Uterus (tissue), 3 donors: ENCODE measurements at regions not wholly inside any gene's neighbourhood (a gene's known extent, or its start where the extent isn't known, plus 50 kb on each side); places are given as distances from the start of the nearest gene placed in this dataset.

ENCODE experiments used
- DNase-seq, 2 donors: peaks; one replicate each; pipeline ENCODE4 v3.0.0-alpha.2; 2019 to 2020
- H3K27ac ChIP-seq, 2 donors: fragments of 200-600 bp; sonication (generic); 1 replicate in 1 of 2; 2 replicates in 1 of 2; pipeline ENCODE4 v1.5.1; 2016 to 2018
- H3K27me3 ChIP-seq, 2 donors: fragments of 200-600 bp; sonication (generic); one replicate each; pipeline ENCODE4 v1.5.1; 2018 to 2019; ENCODE audit warnings: control low read depth in 1 of 2
- H3K36me3 ChIP-seq, 2 donors: fragments of 200-600 bp; sonication (generic); one replicate each; pipeline ENCODE4 v1.5.1; 2019; ENCODE audit warnings: control low read depth in 1 of 2
- H3K4me1 ChIP-seq, 2 donors: fragments of 200-600 bp; sonication (generic); one replicate each; pipeline ENCODE4 v1.5.1; 2018 to 2019; ENCODE audit warnings: control low read depth in 1 of 2
- H3K4me3 ChIP-seq, 2 donors: fragments of 200-600 bp; sonication (generic); 1 replicate in 1 of 2; 2 replicates in 1 of 2; pipeline ENCODE4 v1.5.1; 2018 to 2019; ENCODE audit warnings: mild to moderate bottlenecking in 1 of 2
- H3K9me3 ChIP-seq, 2 donors: fragments of 200-600 bp; sonication (generic); one replicate each; pipeline ENCODE4 v1.5.1; 2019; ENCODE audit warnings: control low read depth in 1 of 2
- POLR2A ChIP-seq, 2 donors: fragments of 450-650 bp; IDR thresholded peaks; one replicate each; pipeline ENCODE4 v1.6.1; 2016; ENCODE audit warnings: antibody characterized with exemption in 2 of 2, mild to moderate bottlenecking in 1 of 2, moderate library complexity in 1 of 2
- intact Hi-C: fragments of 100-400 bp; cut with DNase I; formaldehyde crosslinking; loops from one replicate; pipeline ENCODE4 v1.15.1; 2023; ENCODE audit warnings: low total_unique reads
- TF ChIP-seq, protein P1 (sequence below), 4 experiments: fragments of 200-600 bp in 2 of 4; fragments of 450-650 bp in 2 of 4; sonication (generic) in 2 of 4; IDR thresholded peaks; one replicate each; pipeline ENCODE4 v1.5.1; 2016 to 2019; ENCODE audit warnings: antibody characterized with exemption in 4 of 4, mild to moderate bottlenecking in 2 of 4, moderate library complexity in 1 of 4
- donor health status: DM: yes; HTN: yes; CAD: no.

DNA sequence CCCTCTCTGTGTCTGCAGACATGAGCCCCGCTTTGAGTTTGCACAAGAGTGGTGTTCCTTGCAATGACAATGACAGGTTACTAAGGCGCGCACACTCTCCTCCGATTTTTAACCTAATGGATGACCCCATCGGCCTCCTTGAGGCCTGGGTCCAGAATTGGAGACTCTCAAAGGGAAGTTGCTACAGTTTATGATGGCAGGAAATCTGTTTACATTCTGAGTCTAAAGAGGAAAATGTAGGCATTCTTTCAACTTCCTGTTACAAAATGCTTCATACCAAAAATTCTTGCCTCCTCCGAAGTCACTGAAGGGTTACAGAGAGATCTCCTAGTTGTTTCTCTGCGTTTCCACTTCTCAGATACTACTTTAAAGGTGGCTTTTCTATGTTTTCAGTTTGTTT is 225.3 kb upstream of the AGAP1 start:
- no peak for DNase-seq
- Histone ChIP-seq H3K27me3 (no peaks in the 10 kb centered on the region), H3K4me3 (no peak overlapping the region), H3K4me1 (no peaks in the 10 kb centered on the region), H3K9me3 (no peaks in the 10 kb centered on the region), H3K36me3 (no peaks in the 10 kb centered on the region), H3K27ac (no peak overlapping the region)
- intact Hi-C loops, result no loop called here
- TF ChIP-seq POLR2A (IDR thresholded peaks at IDR 0.05), result no peak
- TF ChIP-seq, protein P1, sequence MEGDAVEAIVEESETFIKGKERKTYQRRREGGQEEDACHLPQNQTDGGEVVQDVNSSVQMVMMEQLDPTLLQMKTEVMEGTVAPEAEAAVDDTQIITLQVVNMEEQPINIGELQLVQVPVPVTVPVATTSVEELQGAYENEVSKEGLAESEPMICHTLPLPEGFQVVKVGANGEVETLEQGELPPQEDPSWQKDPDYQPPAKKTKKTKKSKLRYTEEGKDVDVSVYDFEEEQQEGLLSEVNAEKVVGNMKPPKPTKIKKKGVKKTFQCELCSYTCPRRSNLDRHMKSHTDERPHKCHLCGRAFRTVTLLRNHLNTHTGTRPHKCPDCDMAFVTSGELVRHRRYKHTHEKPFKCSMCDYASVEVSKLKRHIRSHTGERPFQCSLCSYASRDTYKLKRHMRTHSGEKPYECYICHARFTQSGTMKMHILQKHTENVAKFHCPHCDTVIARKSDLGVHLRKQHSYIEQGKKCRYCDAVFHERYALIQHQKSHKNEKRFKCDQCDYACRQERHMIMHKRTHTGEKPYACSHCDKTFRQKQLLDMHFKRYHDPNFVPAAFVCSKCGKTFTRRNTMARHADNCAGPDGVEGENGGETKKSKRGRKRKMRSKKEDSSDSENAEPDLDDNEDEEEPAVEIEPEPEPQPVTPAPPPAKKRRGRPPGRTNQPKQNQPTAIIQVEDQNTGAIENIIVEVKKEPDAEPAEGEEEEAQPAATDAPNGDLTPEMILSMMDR (IDR thresholded peaks at IDR 0.05), result no peak

DNA sequence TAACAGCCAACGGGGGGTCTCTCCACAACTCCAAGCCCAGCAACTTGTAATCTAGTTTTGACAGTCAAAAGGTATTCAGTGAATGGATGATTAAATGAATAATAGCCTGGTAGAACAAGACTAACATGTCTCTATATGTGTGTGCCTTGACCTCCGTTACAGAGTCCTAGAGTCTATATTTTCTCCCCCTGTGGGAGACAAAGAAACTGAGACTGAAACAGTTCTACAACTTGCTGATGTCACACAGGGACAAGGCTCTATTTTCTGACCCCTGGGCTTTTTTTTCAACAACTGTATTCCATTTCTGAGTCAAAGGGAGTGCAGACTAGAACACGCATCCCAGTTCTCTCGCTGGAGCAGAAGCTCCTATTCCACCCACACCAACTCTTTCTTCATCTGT is 223.6 kb upstream of the AGAP1 start:
- no peaks in the 10 kb centered on the region for H3K4me1 ChIP-seq
- DNase-seq, result no peak
- no peak overlapping the region for H3K4me3 ChIP-seq
- intact Hi-C loops, result no loop called here
- H3K27ac ChIP-seq, result no peak overlapping the region
- H3K9me3 ChIP-seq, result no peaks in the 10 kb centered on the region
- TF ChIP-seq, protein P1 (IDR thresholded peaks at IDR 0.05), result no peak
- TF ChIP-seq POLR2A (IDR thresholded peaks at IDR 0.05), result no peak
- H3K36me3 ChIP-seq, result no peaks in the 10 kb centered on the region
- no peaks in the 10 kb centered on the region for H3K27me3 ChIP-seq

DNA sequence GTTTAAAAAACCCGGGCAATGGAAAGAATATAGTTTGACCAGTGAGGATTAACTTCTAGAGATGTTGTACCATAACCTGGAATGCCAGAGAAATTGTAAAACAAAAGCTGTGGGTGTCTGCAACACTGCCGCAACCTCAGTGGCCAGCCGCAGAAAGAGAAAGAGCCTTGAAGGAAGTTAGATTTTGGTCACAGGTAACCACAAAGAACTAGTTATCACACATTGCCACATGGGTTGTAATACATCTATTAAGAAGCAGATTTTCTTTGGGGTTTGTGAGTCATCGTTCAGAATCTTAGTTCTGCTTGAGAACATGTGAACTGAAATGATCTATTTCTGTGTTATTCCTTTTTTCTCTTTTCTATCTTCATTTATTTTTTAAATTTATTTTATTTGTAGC is 222.9 kb upstream of the AGAP1 start:
- H3K4me1 ChIP-seq, result no peaks in the 10 kb centered on the region
- H3K36me3 ChIP-seq, result no peaks in the 10 kb centered on the region
- H3K9me3 ChIP-seq, result no peaks in the 10 kb centered on the region
- intact Hi-C loops, result no loop called here
- no peak overlapping the region for H3K4me3 ChIP-seq
- TF ChIP-seq POLR2A (IDR thresholded peaks at IDR 0.05), result no peak
- TF ChIP-seq, protein P1 (IDR thresholded peaks at IDR 0.05), result no peak
- no peak overlapping the region for H3K27ac ChIP-seq
- no peak for DNase-seq
- H3K27me3 ChIP-seq, result no peaks in the 10 kb centered on the region

DNA sequence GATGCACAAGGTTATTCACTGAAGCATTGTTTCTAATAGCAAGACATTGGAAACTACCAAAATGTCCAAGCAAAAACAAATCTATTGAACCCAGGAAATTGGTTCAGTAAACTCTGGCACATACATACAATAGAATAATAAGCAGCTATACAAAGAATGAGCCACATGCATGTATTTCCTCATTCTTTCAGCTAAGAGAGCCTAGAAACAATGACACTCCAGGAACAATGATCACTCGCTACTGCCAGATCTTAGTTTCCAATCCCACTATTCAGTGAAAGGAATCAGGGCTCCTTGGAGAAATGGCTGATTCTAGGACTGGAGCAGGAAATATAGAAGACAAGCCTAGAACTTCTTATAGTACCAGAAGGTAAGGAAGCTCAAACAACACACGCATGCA is 221.9 kb upstream of the AGAP1 start:
- Histone ChIP-seq H3K4me3 (no peak overlapping the region), H3K4me1 (no peaks in the 10 kb centered on the region), H3K9me3 (no peaks in the 10 kb centered on the region), H3K27me3 (no peaks in the 10 kb centered on the region), H3K36me3 (no peaks in the 10 kb centered on the region), H3K27ac (no peak overlapping the region)
- intact Hi-C loops, result no loop called here
- no peak for DNase-seq
- TF ChIP-seq, protein P1 (IDR thresholded peaks at IDR 0.05), result no peak
- no peak for TF ChIP-seq POLR2A (IDR thresholded peaks at IDR 0.05)

- no peaks in the 10 kb centered on the region for H3K27me3 ChIP-seq
- DNase-seq, result no peak
- TF ChIP-seq POLR2A (IDR thresholded peaks at IDR 0.05), result no peak
- TF ChIP-seq, protein P1 (IDR thresholded peaks at IDR 0.05), result no peak
Measured at GRCh38 chr2:235274023-235274422, 219.8 kb upstream of the AGAP1 start.

More at GRCh38 chr2:235274023-235274422, 219.8 kb upstream of the AGAP1 start:
- Histone ChIP-seq H3K27ac (no peak overlapping the region), H3K4me3 (no peak overlapping the region), H3K9me3 (no peaks in the 10 kb centered on the region), H3K36me3 (no peaks in the 10 kb centered on the region), H3K4me1 (no peaks in the 10 kb centered on the region)
- intact Hi-C loops, result no loop called here
